ENCODE measurements at regions not wholly inside any gene's neighbourhood (a gene's known extent, or its start where the extent isn't known, plus 50 kb on each side); places are given as distances from the start of the nearest gene placed in this dataset.
"Not testable (repeated sequence)": the region's sequence is repeated elsewhere in the genome, so short reads cannot be mapped to it uniquely, and the experiment has no call there.

DNA sequence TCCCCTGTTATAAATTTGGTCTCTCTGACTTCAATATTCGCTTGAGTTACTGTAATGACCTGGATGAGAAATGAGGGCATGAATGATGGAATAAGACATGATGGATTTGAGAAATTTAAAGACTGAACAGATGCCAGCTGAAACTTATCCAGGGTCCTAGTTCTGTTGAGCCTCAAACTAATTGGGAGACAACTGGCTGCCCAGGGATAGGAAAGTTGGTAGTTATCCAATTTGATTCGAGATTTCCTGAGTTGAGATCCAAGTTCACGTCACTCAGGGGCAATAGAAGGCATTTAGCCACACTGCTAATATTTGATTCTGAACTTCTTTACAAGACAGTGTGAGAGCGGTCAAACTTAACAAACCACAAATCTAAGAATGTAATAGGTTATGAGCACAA lies 159.0 kb upstream of the CXCL13 start:
- whole genome bisulfite sequencing, 2 donors = 49 to 57% methylated on average over 4 of the region's 4 CpGs
- H3K4me1 ChIP-seq = no peaks in the 10 kb centered on the region
- ATAC-seq = no peak
- DNase-seq = no peak
- no peaks in the 10 kb centered on the region for H3K27me3 ChIP-seq
- intact Hi-C loops (cut with DNase I) = no loop called here
- H3K4me3 ChIP-seq = no peak overlapping the region
- TF ChIP-seq POLR2A (IDR thresholded peaks at IDR 0.05) = no peak
- TF ChIP-seq, protein P1, sequence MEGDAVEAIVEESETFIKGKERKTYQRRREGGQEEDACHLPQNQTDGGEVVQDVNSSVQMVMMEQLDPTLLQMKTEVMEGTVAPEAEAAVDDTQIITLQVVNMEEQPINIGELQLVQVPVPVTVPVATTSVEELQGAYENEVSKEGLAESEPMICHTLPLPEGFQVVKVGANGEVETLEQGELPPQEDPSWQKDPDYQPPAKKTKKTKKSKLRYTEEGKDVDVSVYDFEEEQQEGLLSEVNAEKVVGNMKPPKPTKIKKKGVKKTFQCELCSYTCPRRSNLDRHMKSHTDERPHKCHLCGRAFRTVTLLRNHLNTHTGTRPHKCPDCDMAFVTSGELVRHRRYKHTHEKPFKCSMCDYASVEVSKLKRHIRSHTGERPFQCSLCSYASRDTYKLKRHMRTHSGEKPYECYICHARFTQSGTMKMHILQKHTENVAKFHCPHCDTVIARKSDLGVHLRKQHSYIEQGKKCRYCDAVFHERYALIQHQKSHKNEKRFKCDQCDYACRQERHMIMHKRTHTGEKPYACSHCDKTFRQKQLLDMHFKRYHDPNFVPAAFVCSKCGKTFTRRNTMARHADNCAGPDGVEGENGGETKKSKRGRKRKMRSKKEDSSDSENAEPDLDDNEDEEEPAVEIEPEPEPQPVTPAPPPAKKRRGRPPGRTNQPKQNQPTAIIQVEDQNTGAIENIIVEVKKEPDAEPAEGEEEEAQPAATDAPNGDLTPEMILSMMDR (IDR thresholded peaks at IDR 0.05) = no peak
- H3K27ac ChIP-seq = no peak overlapping the region
- no peaks in the 10 kb centered on the region for H3K9me3 ChIP-seq
- no peaks in the 10 kb centered on the region for H3K36me3 ChIP-seq (replicated peaks in 1 of 2; ENCODE audit: insufficient read depth in 1 of 2, low read depth in 2 of 2)

DNA sequence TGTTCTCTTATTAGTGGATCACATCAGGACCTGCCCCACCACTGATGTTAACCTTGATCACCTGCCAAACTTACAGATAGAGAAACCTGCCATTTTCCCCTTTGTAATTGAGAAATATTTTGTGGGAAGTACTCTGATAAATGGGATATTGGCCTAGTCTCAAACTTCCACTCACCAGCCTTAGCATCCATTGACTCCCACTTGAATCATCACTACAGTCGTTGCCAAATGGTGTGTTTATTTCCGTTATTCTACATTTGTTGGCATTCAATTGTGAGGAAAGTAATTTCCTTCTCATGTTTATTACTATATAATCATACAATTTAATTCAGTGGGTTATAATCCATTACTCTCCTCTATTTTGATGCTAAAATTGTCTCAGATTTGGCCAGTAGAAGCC lies 156.4 kb upstream of the CXCL13 start:
- Histone ChIP-seq H3K4me1 (no peaks in the 10 kb centered on the region), H3K4me3 (no peak overlapping the region), H3K36me3 (replicated peaks in 1 of 2; ENCODE audit: insufficient read depth in 1 of 2, low read depth in 2 of 2) (no peaks in the 10 kb centered on the region), H3K27ac (no peak overlapping the region), H3K9me3 (no peaks in the 10 kb centered on the region), H3K27me3 (no peaks in the 10 kb centered on the region)
- ATAC-seq (no peak), DNase-seq (no peak)
- WGBS, 2 donors = 75 to 80% methylated on average over 2 of the region's 2 CpGs
- no peak for TF ChIP-seq POLR2A (IDR thresholded peaks at IDR 0.05)
- TF ChIP-seq, protein P1 (IDR thresholded peaks at IDR 0.05) = no peak
- intact Hi-C loops (cut with DNase I) = no loop called here

DNA sequence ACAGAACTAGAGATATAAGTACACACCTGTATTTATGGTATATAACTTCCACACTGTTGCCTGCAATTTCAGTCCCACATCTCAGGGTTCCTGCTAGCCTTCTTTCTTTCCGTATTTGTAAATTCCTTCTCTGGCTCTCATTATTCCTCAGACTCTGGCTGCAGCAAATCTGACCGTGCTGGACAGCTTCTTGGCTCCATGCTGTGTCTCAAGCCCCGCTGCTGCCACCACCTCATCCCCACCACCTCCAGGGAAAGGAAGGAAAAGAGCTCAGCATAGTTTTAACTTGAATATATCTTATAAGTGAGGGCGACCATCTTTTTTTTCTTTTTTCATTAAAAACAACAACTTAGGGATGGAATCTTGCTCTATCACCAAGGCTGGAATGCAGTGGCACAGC lies 155.6 kb upstream of the CXCL13 start:
- H3K27ac ChIP-seq = no peak overlapping the region
- H3K36me3 ChIP-seq (replicated peaks in 1 of 2; ENCODE audit: insufficient read depth in 1 of 2, low read depth in 2 of 2) = no peaks in the 10 kb centered on the region
- intact Hi-C loops (cut with DNase I) = no loop called here
- H3K4me3 ChIP-seq = no peak overlapping the region
- no peaks in the 10 kb centered on the region for H3K9me3 ChIP-seq
- 66 to 69% methylated on average over 4 of the region's 4 CpGs for WGBS, 2 donors
- H3K27me3 ChIP-seq = no peaks in the 10 kb centered on the region
- no peaks in the 10 kb centered on the region for H3K4me1 ChIP-seq
- TF ChIP-seq POLR2A (IDR thresholded peaks at IDR 0.05) = no peak
- TF ChIP-seq, protein P1 (IDR thresholded peaks at IDR 0.05) = no peak
- no peak for DNase-seq
- ATAC-seq = no peak

DNA sequence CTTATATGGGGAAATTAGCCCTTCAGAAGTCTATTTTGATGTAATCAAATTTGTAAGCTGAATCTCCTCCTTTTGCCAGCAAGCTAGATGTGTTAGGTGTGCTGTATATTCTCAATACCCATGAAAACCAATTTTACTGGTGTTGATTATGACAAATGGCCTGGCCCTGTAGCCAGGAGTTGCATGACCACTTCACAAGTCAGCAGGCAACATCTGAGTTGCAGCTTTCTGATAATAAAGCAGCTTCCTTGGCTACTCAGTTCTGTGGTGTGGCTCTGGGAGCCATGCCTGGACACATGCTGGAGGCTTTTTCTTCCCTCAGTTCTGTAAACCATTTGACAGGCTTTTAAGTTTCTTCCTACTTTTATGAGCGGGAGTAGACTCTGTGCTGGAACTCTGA lies 154.1 kb upstream of the CXCL13 start:
- intact Hi-C loops (cut with DNase I) = no loop called here
- Histone ChIP-seq H3K27me3 (no peaks in the 10 kb centered on the region), H3K9me3 (no peaks in the 10 kb centered on the region), H3K4me3 (no peak overlapping the region), H3K27ac (no peak overlapping the region), H3K36me3 (replicated peaks in 1 of 2; ENCODE audit: insufficient read depth in 1 of 2, low read depth in 2 of 2) (no peaks in the 10 kb centered on the region), H3K4me1 (no peaks in the 10 kb centered on the region)
- 79 to 84% methylated on average over 1 of the region's 1 CpG for WGBS, 2 donors
- TF ChIP-seq, protein P1 (IDR thresholded peaks at IDR 0.05) = no peak
- TF ChIP-seq POLR2A (IDR thresholded peaks at IDR 0.05) = no peak
- DNase-seq (no peak), ATAC-seq (no peak)

DNA sequence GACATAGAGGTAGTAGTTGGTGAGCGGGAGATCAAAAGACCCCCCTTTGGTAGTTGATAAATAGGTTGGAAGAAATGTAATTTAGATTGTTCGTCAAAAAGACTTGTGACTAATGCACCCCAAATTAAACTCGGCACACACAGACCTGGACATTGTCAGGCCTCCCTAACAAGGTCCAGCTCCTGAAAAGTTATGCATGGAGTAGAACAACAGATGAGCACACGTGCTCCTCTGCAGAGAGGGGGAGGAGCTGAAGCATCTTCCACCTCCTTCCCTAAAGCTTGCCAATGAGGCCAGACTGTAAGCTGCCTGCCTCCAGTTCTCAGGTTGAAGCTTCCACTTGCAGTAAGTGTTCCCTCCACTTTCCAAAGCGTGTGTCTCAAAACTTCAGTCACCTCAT lies 153.5 kb upstream of the CXCL13 start:
- DNase-seq; H3K27ac ChIP-seq; ATAC-seq; H3K9me3 ChIP-seq; H3K4me1 ChIP-seq; H3K36me3 ChIP-seq (replicated peaks in 1 of 2; ENCODE audit: insufficient read depth in 1 of 2, low read depth in 2 of 2); H3K27me3 ChIP-seq; intact Hi-C loops (cut with DNase I); H3K4me3 ChIP-seq: not testable (repeated sequence)
- 73 to 84% methylated on average over 4 to 5 of the region's 5 CpGs for WGBS, 2 donors
